IPS DF 19.7 (cell line): ENCODE measurements at regions not wholly inside any gene's neighbourhood (a gene's known extent, or its start where the extent isn't known, plus 50 kb on each side); places are given as distances from the start of the nearest gene placed in this dataset.

ENCODE experiments used
- DNase-seq: peaks from one replicate; pipeline ENCODE4 v3.0.0-alpha.2; 2013; ENCODE audit warnings: low read depth, low spot score

- no peak for DNase-seq
These were observed 714.1 kb downstream of the KCNJ3 start for GRCh38 chr2:155412598-155412997.

- no peak for DNase-seq
These were observed 706.0 kb downstream of the KCNJ3 start for GRCh38 chr2:155404433-155405002.

- no peak for DNase-seq
These were observed 694.9 kb downstream of the KCNJ3 start for GRCh38 chr2:155393406-155393805.

DNA sequence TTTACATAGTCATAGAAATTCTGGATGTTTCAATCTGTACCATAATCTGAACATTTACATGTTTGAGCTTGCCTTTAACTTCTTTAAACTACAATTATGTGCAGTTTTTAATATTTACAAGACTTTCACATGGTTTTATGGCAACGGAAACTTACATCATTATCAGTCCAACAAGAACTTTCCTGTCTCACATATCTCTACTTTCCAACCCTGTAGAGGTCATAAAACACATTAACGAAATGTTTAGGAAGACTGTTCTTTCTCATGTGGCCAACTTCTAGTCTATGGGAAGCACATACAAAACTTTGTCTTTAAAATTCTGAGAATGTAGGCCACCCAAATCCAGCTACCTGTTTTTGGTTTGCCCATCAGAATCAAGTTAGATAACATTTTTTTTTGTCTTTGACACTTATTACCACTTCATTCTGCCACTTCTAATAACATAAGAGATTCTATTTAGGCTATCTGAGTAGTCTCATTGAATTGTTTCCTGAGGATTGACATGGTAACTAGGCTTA, 693.2 kb downstream of the KCNJ3 start:
- DNase-seq, result no peak

DNA sequence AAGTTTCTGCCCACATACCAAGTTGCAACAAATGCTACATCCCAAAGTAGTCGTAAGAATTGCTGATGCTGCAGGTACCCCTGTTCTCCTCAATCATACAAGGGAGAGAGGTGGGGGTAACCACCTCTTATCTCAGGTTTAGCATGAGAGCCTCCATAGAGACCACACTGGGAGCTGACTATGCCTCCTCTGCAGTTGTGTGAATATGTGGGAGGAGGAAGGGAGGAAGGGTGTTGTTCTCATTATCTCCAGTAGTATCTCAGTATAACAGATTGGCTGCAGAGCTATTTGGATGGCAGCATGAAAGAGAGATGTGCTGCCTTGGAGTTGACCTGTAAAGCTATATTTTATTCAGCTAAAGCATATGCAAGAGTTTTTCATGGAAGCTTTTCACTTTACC, 690.7 kb downstream of the KCNJ3 start:
- no peak for DNase-seq

DNA sequence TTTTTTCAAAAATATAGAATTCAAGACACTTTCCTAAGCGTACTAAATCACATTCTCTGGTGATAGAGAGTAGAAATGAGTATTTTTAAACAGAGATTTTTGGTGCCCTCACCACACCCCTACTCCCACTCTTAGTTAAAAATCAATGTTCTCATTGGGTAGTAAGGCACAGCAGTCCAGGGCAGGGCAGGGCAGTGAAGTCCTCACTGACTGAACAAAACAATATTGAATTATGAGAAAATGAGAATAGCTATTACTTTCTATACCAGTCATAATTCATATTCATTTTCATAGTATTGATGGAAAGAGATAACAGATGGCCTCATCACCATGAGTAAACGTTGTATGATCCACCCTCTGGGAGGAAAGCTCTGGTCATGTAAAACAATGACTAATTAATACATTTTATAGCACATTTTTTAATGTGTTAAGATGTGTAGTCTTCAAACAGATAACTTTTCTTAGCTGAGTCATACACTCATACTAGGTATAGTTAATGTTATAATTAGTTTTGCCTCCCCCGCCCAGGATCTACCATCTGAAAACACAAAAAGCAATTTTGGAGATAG, 686.1 kb downstream of the KCNJ3 start:
- DNase-seq, result no peak

DNA sequence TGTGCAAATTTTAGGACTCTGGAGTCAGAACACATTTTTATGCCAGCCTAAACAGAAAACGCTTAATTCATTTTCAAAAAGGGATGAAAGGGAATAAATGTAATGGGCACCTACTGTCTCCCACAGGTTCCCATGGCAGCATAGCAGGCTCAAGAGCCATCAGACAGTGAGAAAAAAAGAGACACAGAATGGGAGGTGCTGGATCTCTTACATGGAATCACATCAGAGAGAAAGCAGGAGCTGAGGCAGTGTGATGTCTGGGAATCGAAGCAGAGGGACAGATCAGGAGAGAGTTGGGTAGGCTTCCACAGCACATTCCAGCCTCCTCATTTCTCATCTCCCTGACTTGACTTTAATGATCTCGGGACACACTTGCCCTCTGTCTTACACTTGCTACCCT, 684.3 kb downstream of the KCNJ3 start:
- no peak for DNase-seq

GRCh38 chr2:155381436-155381835, 682.9 kb downstream of the KCNJ3 start:
- no peak for DNase-seq

GRCh38 chr2:155379494-155379893, 681.0 kb downstream of the KCNJ3 start:
- DNase-seq, result no peak

DNA sequence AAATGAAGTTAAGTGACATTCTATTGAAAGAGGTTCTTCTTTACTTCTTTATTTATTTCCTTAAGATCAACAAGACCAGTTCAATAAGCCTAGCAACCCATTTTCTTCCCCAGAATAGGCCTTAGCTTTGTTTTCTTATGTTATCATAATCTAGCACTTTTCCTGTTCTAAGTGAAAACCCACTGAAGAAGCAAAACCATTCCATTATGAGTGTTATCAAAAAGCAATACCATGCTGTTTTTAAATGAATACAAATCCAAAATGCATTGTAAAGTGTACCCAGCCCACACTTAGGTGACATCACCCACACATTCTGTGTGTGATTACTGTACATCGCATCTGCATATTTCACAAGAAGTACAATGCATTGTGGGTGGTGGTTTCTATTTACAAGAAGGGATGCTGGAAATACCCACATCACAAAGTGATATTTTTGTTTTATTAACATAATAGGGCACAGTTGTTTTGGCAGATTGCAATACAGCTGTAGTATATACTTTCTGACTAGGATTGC, 679.5 kb downstream of the KCNJ3 start:
- no peak for DNase-seq

DNA sequence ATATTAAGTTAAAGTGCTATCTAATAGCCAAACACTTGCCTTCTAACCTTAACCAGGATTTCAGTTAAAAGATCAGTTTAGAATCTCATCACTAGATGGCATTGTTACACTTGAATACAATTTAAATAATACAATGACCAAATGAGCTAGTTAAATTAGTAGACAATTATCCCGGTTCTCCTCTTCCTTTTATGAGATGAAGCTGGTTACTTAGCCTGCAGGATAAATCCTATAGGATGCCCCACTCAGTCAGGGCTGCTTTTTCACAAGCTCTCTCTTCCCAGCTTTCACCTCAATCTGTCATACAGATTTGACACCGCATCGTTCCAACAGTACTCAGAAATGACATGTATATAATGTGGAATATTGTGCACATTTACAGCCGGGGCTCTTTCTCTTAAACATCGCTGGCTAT, 678.8 kb downstream of the KCNJ3 start:
- no peak for DNase-seq

DNA sequence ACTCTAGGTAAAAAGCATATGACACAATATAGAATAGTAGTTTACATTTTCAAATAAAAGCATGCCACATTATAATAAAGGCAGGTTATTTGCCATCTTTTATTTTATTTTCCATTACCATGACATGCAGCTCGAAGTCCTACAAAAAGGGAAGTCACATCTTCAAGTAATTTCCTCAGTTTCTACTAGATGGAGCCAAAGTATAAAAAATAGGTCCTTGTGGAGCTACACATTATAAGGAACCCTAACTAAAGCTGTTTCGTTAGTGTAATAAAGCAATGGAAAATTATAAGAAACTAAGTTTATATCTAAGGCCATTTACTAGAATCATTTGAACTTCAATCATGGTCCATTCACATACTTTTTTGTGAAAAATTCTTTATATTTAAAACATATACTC, 674.5 kb downstream of the KCNJ3 start:
- no peak for DNase-seq

GRCh38 chr2:155368934-155369333, 670.4 kb downstream of the KCNJ3 start:
- no peak for DNase-seq

DNA sequence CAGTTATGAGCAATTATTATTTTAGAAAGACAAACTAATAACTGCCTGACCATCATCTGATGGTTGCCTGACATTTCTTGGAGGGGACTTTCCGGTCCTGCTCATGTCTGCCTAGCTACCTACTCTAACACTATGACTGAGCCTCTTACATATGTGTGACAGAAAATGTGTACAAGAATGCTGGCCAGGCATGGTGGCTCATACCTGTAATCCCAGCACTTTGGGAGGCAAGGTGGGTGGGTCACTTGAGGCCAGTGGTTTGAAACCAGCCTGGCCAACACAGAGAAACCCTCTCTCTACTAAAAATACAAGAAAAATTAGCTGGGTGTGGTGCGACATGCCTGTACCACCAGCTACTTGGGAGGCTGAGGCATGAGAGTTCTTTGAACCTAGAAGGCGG, 666.3 kb downstream of the KCNJ3 start:
- no peak for DNase-seq

DNA sequence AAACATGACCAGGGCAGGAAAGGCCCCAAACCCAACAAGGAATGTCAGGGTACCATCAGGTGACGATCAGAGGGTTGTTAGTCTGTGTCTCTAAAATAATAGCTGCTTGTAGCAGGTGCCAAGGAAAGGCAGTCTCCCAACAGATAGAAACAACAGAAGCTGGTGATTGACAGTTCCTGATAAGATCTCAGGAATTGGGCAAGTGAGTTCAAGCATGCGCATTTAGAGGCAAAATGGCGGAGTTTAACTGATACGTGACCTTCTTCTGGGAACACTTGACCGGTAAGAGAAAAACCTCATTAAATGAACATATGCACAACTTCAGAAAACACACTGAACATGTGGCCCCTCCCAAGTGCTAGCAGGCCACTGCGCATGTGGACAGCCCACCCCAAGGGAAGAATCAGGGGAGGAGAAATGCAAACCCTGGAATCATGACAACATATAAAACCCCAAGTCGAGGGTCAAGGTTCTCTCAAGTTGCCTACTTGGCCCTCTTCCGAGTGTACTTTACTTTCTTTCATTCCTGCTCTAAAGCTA, 664.9 kb downstream of the KCNJ3 start:
- no peak for DNase-seq

DNA sequence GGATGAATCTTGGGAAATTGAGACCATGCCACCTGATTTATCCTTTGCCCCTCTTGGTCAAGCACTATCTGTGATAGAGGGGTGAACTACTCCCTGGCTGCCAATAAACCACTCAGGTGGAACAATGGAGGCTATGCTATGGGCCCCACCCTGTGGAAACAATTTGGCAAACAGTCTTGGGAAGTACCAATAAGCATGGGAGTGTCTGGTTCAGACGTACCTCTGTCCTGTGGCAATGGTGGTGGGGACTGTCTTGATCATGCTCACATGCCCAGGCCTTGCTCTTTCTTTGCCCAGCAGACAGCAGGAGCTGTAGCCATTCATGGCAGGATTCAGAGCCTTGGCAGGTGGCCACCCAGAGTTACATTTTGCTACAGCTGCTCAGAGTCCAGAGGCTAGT, 658.7 kb downstream of the KCNJ3 start:
- DNase-seq, result no peak

- no peak for DNase-seq
These were observed 657.8 kb downstream of the KCNJ3 start for GRCh38 chr2:155356250-155356649.

DNA sequence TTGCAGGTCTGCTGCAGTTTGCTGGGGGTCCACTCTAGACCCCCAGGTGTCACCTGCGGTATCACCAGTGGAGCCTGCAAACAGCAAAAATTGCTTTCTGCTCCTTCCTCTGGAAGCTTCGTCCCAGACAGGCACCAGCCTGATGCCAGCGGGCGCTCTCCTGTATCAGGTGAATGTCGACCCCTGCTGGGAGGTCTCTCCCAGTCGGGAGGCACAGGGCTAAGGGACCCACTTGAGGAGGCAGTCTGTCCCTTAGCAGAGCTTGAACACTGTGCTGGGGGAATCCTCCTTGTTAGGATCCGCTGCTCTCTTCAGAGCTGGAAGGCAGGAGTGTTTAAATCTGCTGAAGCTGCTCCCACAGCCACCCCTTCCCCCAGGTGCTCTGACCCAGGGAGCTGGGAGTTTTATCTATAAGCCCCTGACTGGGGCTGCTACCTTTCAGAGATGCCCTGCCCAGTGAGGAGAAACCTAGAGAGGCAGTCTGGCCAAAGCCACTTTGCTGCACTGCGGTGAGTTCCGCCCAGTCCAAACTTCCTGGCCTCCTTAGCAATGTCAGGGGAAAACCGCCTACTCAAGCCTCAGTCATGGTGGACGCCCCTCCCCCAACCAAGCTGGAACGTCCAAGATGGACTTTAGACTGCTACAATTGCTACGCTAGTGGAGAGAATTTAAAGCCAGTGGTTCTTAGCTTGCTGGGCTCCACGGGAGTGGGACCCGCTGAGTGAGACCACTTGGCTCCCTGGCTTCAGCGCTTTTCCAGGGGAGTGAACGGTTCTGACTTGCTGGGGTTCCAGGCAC, 652.5 kb downstream of the KCNJ3 start:
- no peak for DNase-seq

GRCh38 chr2:155332016-155332415, 633.5 kb downstream of the KCNJ3 start:
- no peak for DNase-seq

DNA sequence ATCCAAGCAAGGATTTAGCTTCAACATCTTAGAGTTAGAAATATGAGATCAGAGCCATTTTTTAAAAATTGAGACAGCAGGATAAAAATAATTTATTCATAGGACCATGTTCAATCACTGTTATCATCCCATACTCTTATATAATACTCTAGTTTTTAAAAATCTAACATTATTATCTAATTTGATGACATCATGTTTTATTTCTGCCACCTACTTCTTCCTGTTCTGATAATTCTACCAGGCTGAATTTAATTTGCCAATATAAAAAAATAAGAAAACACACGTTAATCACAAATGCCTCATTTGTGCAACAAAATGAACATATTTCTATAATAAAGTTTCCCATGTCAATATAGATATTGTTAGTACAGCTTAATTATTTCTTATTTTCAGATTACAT, 621.7 kb downstream of the KCNJ3 start:
- DNase-seq, result no peak

GRCh38 chr2:155318710-155319109, 620.2 kb downstream of the KCNJ3 start:
- no peak for DNase-seq

- DNase-seq, result no peak
These were observed 617.3 kb downstream of the KCNJ3 start for GRCh38 chr2:155315768-155316167.
